HG02759 (cell line): ENCODE measurements at regions not wholly inside any gene's neighbourhood (a gene's known extent, or its start where the extent isn't known, plus 50 kb on each side); places are given as distances from the start of the nearest gene placed in this dataset.
A peak's percentile ranks its signal among the peaks of the same experiment; 100 is the strongest.

Source experiments
- ATAC-seq: cut with Tn5 transposase; IDR thresholded peaks from one replicate; pipeline ENCODE4 v1.9.1; 2021; ENCODE audit warnings: mild to moderate bottlenecking, moderate library complexity; ENCODE audit not compliant: unreplicated experiment

DNA sequence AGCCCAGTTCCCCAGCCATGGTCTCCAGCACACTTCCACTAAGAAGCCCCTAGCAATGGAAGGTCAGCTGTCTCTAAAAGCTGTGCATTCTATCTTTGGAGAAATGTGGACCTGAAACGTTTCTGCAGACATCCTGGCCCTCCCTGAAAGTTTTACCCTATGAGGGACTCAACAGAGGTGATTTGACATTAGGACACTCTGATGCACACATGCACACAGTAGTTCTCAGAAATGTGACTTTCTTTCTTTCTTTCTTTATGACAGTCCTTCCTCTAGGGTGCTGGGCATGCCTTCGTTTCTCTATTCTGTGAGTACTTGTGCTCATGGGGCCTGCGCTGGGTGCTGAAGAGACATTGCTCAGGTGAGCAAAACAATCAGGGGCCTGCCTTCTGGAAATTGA, 857.3 kb downstream of the RNF144A start:
- ATAC-seq = no peak

DNA sequence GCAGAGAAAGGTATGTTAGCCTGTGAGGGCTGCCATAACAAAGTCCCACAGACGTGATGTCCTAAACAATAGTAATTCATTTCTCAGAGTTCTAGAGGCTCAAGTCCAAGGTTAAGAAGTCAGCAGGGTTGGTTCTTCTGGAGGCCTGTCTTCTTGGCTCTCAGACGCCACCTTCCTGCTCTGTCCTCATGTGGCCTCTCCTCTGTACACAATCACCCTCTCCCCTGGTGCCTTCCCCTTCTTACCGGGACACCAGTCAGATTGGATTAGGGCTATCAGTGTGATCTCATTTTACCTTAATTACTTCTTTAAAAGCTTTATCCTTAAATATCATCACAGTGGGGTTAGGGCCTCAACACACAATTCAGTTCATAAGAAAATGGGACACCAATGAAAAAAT, 860.5 kb downstream of the RNF144A start:
- no peak for ATAC-seq

DNA sequence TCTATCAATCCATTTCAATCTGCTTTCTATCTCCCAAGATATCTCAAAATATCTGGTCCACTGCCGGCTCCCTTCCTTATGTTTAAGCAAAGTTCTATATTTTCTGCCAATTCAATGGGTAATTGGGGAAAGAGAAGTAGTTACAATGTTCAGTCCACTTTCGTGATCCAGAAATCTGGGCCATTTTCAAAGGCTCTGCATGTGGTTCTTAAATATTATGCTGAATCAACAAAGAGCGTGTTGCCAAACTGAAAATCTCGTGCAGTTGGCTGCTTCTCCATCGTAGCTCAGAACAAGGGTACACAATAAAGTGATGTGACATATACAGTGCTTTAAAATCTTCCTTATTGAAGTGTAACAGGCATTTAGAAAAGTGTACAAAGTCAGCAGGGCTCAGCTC, 863.1 kb downstream of the RNF144A start:
- ATAC-seq = no peak

DNA sequence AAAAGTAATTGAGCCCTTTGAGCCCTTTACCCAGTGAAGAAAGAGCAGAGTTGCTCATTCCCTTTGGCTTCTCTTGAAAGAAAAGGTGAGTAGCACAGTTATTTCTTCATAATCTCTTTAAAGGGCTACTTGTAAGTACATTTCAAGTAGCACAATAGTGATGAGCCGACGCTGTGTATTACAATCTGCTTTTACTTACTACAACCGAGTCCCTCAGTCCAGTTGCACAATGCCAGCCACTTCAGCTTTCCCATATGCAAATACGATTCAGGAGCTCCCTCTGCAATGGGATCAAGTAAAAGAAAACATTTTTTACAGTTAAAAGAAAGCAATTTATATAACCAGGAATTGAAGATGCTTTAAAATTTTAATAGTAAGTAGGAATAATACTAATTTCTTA, 868.5 kb downstream of the RNF144A start:
- ATAC-seq = no peak

DNA sequence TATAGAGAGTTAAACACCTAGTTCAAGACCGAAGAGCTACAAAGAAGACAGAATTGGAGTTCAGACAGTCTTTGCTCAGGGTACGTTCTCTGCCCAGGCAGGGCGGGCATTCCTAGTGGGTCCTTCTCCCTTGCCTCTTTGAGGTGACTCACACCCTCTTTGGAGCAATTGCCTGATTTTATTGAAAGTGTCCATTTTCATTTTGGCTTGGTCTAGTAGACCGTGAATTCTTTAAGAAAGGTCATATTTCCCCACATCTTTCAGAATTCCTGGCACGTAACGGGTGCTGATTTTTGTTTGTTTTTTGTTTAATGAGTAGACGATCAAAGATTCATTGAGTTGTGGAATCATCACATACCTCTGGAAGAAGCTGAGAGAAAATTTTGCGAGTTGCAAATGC, 871.5 kb downstream of the RNF144A start:
- ATAC-seq = no peak

DNA sequence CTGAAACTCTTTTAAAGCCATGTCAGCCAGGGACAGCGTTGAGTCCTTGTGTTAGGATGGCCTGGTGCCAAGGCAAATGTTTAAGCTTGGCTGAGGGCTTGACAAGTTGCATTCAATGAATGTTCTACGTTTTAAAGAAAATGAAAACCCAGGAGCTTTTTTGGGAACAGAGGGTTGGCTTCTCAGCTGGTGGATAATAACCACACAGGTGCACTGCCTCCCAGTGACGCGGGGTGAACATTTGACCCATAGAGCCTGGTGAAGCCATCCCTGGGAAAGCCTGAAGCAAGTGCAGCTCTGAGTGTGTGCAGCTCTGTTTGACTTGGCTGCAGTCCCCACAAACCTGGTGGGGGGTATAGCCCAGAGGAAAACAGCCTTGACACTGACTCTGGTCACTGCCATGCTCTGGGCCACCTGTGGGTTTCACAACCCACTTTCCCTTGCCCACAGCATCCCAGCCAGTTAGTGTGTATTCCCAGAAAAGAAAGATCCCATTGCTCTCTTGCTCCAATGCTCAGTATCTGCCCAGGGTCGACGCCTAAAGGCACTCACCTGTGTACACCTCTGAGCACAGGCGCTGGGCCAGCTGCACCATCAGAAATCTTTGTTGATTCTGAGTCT, 874.9 kb downstream of the RNF144A start:
- no peak for ATAC-seq

DNA sequence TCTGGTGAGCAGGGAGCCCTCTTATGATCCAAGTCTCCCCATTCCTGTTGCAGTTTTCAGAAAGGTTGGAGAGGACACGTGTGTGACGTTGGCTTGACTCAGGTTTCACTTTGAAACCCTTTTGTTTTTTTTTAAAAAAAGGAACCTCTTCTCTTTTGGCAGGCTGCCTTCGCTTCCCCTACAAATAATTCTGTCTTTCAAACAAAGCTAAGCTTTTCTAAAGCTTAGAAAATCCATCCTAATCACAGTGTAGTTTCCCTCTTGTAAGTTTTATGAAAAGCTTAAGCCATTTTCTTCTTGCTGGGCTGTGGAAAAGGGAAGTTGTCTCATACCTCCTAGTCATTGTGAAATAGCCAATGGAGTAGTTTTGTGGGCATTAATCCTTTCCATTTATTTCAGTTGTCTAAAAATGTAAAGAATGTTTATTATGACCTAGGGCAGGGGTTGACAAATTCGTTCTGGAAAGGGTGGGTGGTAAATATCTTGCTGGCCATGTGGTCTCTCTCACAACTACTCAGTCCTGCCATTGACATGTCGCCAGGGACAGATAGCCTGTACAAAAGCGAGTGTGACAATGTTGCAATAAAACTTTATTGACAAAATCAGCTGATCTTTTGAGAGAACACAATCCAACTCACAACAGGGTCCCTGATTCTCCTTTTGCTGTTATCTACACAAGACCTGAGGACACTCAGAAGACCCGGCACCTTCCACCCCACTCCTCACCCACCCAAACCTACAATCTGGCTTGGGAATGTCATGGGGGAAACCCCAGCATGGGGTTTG, 878.8 kb downstream of the RNF144A start:
- ATAC-seq = no peak

DNA sequence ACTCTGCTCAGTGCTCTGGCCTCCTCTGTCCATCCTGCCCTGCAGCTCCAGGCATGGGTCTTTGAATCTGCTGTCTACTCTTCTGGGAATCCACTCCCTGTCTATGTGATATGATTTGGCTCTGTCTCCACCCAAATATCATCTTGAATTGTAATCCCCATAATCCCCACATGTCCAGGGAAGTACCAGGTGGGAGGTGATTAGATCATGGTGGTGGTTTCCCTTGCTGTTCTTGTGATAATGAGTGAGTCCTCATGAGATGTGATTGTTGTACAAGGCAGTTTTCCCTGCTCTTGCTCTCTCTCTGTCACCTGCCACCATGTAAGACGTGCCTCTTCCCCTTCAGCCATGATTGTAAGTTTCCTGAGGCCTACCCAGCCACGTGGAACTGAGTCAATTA, 881.8 kb upstream of the ID2 start:
- ATAC-seq = no peak

DNA sequence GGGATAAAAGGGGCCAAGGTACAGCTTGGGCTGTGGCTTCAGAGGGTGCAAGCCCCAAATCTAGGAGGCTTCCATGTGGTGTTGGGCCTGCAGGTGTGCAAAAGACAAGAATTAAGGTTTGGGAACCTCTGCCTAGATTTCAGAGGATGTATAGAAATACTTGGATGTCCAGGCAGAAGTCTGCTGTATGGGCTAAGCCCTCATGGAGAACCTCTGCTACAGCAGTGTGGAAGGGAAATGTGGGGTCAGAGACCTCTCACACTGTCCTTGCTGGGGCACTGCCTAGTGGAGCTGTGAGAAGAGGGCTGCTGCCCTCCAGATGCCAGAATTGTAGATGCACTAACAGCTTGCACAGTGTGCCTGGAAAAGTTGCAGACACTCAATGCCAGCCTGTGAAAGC, 880.6 kb upstream of the ID2 start:
- ATAC-seq = no peak

DNA sequence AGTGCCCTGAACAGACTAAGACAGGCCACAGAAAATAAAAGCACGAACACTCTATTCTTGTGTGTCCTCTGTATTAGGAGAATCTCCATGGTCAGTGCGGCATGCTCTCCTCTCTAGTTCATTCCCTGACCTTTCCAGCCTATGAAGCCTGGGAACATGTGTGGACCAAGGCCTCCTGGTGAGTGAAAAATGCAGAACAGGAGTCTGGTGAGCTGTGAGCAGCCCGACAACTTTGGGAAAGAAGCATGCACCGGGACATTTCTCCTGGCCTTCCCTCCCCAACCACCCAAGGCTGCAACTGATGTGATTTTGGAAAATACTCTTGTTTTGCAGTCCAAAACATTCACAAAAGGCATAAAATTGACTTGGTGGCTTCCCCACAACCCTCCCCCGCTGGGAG, 878.3 kb upstream of the ID2 start:
- ATAC-seq = no peak

DNA sequence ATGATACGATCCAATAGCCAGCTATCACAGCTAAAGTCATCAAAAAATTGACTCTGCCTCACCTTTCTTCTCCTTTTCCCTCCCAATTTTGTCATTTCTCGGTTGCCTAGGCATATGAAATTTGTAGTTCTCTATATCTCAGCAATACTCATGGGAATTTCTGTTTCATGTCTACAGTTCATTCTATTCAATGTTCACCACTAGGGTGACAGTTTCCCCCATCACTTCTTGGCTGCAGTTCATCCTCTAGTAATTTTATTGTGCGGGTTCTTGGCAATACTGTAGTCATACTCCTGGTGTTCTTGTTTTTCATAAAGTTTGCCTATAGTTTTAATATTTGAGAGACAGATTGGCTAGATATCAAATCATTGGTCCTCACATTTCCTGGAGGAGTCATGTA, 872.2 kb upstream of the ID2 start:
- no peak for ATAC-seq

DNA sequence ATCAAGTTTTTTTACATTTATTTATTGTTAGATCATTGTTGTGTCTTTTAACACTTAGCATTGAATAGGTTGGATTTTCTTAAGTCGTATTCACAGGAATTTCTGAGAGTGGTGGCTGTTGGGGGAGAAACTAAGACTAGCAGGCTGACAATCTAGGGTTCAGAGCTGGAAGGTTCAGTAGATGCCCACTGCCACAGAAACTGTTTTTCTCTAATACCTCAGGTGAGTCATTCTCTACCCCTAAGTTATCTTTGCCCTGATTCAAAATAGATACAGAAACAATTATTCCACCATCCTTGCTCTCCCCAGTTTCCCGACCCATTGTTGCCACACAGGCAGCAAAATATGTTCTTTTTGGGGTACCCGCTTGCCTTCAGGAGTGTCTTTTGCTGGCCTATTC, 870.8 kb upstream of the ID2 start:
- no peak for ATAC-seq

DNA sequence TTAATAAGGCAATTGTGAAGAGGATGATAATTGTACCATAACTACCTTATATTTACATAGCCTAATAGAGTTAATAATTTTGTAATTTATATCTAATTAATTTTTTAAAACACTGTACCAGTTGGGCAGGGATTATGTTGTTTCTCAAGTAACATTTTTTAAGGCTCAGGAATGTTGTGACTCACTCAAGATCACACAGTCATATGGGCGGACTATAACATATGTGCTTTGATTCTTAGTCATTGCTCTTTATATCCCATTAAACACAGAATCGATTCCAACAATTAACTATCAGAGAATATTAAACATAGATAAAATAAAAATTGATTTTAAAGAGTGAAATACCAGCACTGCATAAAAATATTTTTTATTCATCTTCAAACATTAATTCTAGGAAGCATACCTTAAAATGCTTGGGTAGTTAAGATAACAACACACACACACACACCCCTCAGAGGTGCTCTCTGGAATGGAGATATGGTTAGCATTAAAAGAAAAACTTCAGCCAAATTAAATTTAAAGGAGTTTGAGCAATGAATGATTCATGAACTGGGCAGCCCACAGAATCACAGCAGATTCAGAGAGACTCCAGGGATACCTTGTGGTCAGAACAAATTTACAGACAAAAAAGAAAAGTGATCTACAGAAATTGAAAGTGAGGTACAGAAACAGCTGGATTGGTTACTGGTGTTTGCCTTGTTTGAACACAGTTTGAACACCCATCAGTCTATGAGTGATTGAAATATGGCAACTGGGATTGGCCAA, 869.4 kb upstream of the ID2 start:
- no peak for ATAC-seq

DNA sequence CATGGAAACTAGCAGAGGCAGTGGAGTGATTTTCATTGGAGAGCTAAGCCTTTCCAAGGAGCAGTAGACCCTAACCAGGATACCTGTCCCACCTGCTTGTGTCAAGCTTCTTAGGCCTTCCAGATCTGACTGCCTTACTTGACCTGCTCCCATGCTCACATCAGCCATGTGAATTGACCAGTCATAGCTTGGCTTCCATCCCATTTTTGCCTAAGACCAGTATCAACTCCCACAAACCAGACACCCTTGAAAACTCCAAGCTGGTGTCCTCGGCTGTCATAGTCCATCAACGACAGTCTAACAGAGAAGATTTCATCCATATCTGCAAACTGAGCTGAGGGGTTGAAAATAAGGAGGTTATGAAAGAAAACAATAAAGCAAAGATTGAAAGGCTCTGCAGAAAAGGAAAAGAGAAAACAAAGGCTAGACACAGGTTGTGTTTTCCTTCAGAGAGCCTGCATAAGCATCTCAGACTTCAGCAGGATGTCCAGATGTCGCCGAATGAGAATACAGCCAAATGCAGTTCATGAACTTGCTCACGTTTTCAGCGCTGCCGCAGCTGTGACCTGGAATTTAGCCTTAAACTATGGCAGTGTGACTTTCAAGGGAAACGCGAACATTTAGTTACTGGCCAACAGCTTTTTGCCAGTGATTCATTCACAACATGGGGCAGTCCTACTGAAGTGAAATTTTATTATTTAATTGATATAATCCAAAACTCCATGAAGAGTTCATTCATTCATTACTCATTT, 868.1 kb upstream of the ID2 start:
- no peak for ATAC-seq

DNA sequence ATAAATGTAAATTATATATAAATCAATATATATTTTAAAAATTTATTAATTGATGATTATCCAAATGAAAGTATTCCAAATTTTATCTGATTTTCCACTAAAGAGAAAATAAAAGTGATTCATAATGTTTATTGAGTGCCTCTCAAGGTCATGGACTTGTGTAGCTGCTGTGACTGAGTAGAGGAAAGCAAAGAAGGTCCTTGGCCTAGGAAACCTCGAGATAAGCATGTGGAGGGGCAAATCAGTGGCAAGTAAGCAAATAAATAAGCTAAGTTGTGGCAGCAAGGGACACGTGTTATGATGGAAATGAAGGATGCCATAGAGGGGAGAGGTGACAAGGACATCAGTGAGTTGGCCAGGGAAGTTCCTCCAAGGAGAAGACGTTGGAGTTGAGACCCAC, 866.1 kb upstream of the ID2 start:
- ATAC-seq = no peak

DNA sequence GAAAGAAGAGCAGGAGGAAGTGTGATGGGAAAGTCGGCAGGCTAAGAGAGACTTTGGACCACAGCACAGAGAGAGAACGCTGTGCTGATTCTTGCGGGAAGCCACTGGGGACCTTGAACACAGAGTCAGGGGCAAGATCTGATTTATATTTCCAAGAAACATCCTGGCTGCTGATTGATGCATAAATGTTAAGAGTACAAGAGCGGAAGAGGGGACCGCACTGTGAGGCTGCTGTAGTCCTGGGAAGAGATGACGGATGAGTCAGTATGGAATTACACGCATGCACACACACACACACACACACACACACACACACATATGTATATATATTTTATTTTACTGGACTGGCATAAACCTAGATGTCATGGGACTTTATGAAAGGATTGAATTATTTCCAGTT, 865.6 kb upstream of the ID2 start:
- no peak for ATAC-seq

DNA sequence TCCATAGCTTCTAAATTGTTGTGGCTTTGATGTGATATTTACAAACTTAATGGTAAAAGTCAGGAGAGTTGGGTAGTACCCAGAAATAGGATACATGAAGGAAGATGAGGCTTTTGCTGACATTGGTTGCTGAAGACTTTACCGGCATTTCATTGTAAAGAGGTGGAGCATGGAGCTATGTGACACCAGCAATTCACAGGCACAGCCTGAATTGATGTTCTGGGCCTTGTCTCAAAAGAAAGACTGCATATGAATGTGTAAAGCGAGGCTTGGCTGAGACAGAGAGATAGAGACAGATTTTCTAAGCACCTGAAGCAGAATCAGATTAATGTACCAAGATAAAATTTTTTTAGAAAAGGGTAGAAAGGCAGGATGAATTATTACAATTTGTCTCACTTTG, 864.9 kb upstream of the ID2 start:
- ATAC-seq = no peak

DNA sequence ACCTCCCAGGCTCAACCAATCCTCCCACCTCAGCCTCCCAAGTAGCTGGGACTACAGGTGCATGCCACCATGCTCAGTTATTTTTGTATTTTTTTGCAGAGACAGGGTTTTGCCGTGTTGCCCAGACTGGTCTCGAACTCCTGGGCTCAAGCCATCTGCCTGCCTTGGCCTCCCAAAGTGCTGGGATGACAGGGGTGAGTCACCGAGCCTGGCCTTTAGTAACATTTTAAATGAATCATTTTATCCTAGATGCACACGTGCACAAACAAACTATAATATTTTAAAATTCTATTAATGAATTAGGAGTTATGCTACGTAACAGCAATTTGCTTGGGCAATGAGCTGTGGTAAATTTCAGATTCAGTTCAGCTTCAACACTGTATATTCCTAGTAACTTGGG, 862.5 kb upstream of the ID2 start:
- ATAC-seq = no peak

DNA sequence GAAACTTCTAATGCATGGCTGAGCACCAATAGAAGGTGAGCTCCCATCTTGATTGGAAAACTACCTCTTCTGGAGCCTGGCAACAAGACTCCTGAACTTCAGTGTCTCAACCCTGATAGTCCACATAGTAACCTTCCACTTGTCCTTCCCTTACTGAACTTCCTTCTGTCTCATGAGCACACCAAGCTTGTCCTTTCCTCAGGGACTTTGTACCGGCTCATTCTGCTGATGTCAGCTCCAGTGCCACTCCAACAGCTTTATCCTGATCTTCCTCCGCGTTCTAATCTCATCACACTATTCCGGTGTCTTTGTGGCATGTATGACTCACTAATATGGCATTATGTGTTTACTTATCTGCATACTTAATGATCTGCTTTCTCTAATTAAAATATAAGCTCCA, 862.0 kb upstream of the ID2 start:
- no peak for ATAC-seq

DNA sequence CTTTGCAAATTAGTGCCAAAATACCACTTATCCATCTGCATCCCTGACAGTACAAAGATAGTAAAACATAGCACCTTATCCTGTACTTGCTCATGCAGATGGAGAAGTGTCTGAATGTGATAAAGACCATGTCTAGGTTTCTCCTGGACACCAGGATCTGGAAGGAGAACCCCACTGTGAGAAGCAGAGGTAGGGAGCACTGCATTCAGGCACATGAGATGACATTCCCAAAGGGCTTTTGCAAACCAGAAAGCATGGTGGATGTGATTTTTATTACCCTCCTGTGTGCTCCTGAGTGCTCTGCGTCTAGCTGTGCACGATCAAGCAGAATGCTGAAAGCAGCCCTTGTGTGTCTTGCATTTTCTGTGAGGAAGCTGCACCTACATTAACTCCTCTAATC, 857.6 kb upstream of the ID2 start:
- no peak for ATAC-seq

DNA sequence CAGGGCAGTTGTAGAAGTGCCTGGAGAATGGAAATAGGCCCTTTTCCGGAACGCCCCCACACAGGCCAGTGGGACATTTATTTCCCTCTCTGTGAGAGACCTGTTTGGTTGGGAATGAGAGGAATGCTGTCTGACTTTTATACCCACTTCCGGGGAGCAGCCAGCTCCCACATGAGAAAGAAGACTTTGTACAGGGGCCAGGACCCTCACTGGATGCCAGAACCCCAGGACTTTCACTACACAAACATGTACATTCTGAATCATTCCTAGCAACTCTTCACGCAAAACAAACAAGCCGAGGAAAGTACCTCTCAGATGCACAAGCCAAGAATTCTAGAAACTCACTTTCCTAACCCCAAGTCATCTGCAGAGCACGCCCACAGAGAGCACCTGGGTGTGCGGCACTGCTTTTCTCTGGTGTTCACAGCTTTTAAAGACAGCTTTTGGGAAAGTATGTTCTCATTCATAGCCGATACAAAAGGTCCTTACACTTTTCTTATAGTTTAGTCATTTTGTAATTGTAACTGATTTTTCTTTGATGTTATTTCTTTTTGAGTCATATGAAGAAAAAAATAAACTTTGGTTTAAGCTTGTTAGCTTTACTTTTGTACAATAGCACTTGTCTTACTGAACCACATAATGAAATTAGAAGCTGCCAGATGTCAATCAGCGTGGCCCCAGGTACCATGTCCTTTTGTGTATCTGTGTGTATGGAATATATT, 856.1 kb upstream of the ID2 start:
- peak; percentile 94 for ATAC-seq
